GM12878 (cell line): ENCODE measurements at regions not wholly inside any gene's neighbourhood (a gene's known extent, or its start where the extent isn't known, plus 50 kb on each side); places are given as distances from the start of the nearest gene placed in this dataset.

Experiments used
- ATAC-seq: fragments of 200-7000 bp; cut with Tn5 transposase; 3 replicates; pipeline ENCODE4 v1.9.1; 2020; ENCODE audit warnings: mild to moderate bottlenecking, moderate library complexity
- BruUV-seq: library from RNA; stranded (reverse); fragments of 400-500 nt; replicated peaks from 2 replicates; lab custom pipeline; 2021; lab: Mats Ljungman, UMichigan
- CTCF ChIA-PET: fragments of 300-600 bp; sonication (Branson Sonifier 250); formaldehyde crosslinking; extraction: SDS; loops from one replicate; lab custom pipeline; 2021; ENCODE audit warnings: inconsistent platforms; lab: Yijun Ruan, JAX
- POLR2A ChIA-PET: fragments of 350-600 bp; formaldehyde crosslinking; extraction: SDS; loops from one replicate; lab custom pipeline; 2021; ENCODE audit warnings: inconsistent platforms; lab: Charles Lee
- RAD21 ChIA-PET: fragments of 300-600 bp; sonication (Branson Sonifier 250); formaldehyde crosslinking; loops from one replicate; lab custom pipeline; 2023; ENCODE audit warnings: antibody characterized with exemption; ENCODE audit not compliant: unreplicated experiment; lab: Charles Lee
- SMC1A ChIA-PET: fragments of 300-600 bp; sonication (Branson Sonifier 250); formaldehyde crosslinking; loops from one replicate; lab custom pipeline; 2023; ENCODE audit not compliant: unreplicated experiment, uncharacterized antibody; lab: Charles Lee
- DNase-seq: peaks from one replicate; pipeline ENCODE4 v3.0.0-alpha.2; 2011; ENCODE audit warnings: low read depth, low spot score
- FAIRE-seq: peaks from 3 replicates; lab custom pipeline; 2011; peaks lifted over from hg19 to GRCh38; lab: Jason Lieb, UNC
- H2AFZ ChIP-seq: 2 replicates; pipeline ENCODE4 v1.6.0; 2011; ENCODE audit warnings: low read depth, low read length, control low read depth; ENCODE audit not compliant: control insufficient read depth
- H3K27ac ChIP-seq: 2 replicates; pipeline ENCODE4 v1.5.1; 2011; ENCODE audit warnings: control low read depth; ENCODE audit not compliant: control insufficient read depth, insufficient read depth
- H3K27me3 ChIP-seq, 2 experiments: replicated peaks in 1 of 2; 2 replicates each; pipeline versions ENCODE4 v1.6.0 to v1.6.1; 2011; ENCODE audit warnings: low read length in 1 of 2; ENCODE audit not compliant: control insufficient read depth in 2 of 2, insufficient read depth in 2 of 2
- H3K36me3 ChIP-seq, 2 experiments: 2 replicates each; pipeline ENCODE4 v1.5.1; 2011; ENCODE audit warnings: low read length in 1 of 2; ENCODE audit not compliant: control insufficient read depth in 2 of 2, insufficient read depth in 2 of 2
- H3K4me1 ChIP-seq: 2 replicates; pipeline ENCODE4 v1.6.1; 2011; ENCODE audit warnings: mild to moderate bottlenecking, low read length, moderate library complexity, mixed read lengths; ENCODE audit not compliant: control insufficient read depth, insufficient read depth
- H3K4me2 ChIP-seq: 2 replicates; pipeline ENCODE4 v1.6.0; 2011; ENCODE audit warnings: control low read depth; ENCODE audit not compliant: control insufficient read depth, insufficient read depth
- H3K4me3 ChIP-seq: fragments of 200-600 bp; sonication (generic); 2 replicates; pipeline ENCODE4 v1.5.1; 2016
- H3K79me2 ChIP-seq: 2 replicates; pipeline ENCODE4 v1.6.0; 2011; ENCODE audit warnings: low read length; ENCODE audit not compliant: control insufficient read depth, insufficient read depth
- H3K9ac ChIP-seq: 2 replicates; pipeline ENCODE4 v1.8.0; 2011; ENCODE audit warnings: low read length, control low read depth, mixed read lengths; ENCODE audit not compliant: control insufficient read depth, insufficient read depth
- H3K9me3 ChIP-seq: replicated peaks from 3 replicates; pipeline ENCODE4 v1.5.1; 2011; ENCODE audit warnings: mild to moderate bottlenecking, low read length; ENCODE audit not compliant: control insufficient read depth, insufficient read depth
- H4K20me1 ChIP-seq: 2 replicates; pipeline ENCODE4 v1.6.0; 2011; ENCODE audit not compliant: control insufficient read depth, insufficient read depth
- E2F4 ChIP-seq: IDR thresholded peaks from 2 replicates; pipeline ENCODE4 v1.6.1; 2012; ENCODE audit warnings: low read depth, low read length, improper control_type of control experiment
- E4F1 ChIP-seq: fragments of 450-650 bp; IDR thresholded peaks from 2 replicates; pipeline ENCODE4 v1.6.1; 2018; ENCODE audit warnings: borderline replicate concordance, mild to moderate bottlenecking; ENCODE audit not compliant: partially characterized antibody
- EED ChIP-seq: sonication (generic); IDR thresholded peaks from 2 replicates; pipeline ENCODE4 v1.6.1; 2016; ENCODE audit warnings: antibody characterized with exemption, low read depth
- JUND ChIP-seq: IDR thresholded peaks from 2 replicates; pipeline ENCODE4 v1.6.1; 2012; ENCODE audit warnings: low read depth, mild to moderate bottlenecking, low read length, improper control_type of control experiment, moderate library complexity
- KLF5 ChIP-seq: fragments of 450-650 bp; IDR thresholded peaks from 2 replicates; pipeline ENCODE4 v1.6.1; 2014; ENCODE audit warnings: mild to moderate bottlenecking; ENCODE audit not compliant: partially characterized antibody
- LARP7 ChIP-seq: fragments of 450-650 bp; IDR thresholded peaks from 2 replicates; pipeline ENCODE4 v1.6.1; 2017; ENCODE audit warnings: mild to moderate bottlenecking
- PAX8 ChIP-seq: fragments of 450-650 bp; IDR thresholded peaks from 2 replicates; pipeline ENCODE4 v1.6.1; 2017; ENCODE audit warnings: mild to moderate bottlenecking, moderate library complexity
- PRDM15 ChIP-seq: fragments of 450-650 bp; formaldehyde crosslinking; IDR thresholded peaks from 2 replicates; pipeline ENCODE4 v1.4.0; 2020; ENCODE audit warnings: mild to moderate bottlenecking, moderate library complexity
- RAD51 ChIP-seq: fragments of 450-650 bp; IDR thresholded peaks from 2 replicates; pipeline ENCODE4 v1.6.1; 2016; ENCODE audit warnings: moderate library complexity, mild to moderate bottlenecking, inconsistent platforms
- WGBS: methylation state at CpG from one replicate; pipeline ENCODE4 v1.1.6; 2016; ENCODE audit warnings: low lambda C conversion rate; ENCODE audit not compliant: insufficient replicate concordance, insufficient coverage; ENCODE audit errors: missing lambda C conversion rate; 5-methylcytosine and 5-hydroxymethylcytosine counted together
- in situ Hi-C: fragments of 300-500 bp; cut with MboI; formaldehyde crosslinking; loops from 9 replicates; pipeline ENCODE4 v1.14.3; 2018; ENCODE audit warnings: mixed read lengths
- intact Hi-C: fragments of 100-400 bp; cut with micrococcal nuclease; formaldehyde crosslinking; loops from one replicate; pipeline ENCODE4 v1.14.2; 2022; ENCODE audit not compliant: unreplicated experiment
- TF ChIP-seq, protein P1 (sequence below): fragments of 450-650 bp; IDR thresholded peaks from 2 replicates; pipeline ENCODE4 v1.6.1; 2018; ENCODE audit warnings: mild to moderate bottlenecking, low read depth, moderate library complexity; ENCODE audit not compliant: partially characterized antibody
- TF ChIP-seq, protein P2 (sequence below): fragments of 150-350 bp; IDR thresholded peaks from 2 replicates; pipeline ENCODE4 v1.6.1; 2016; ENCODE audit warnings: low read depth, low read length

GRCh38 chr11:122007601-122008071 is 108.4 kb downstream of the BLID start:
- SMC1A ChIA-PET, result interaction anchor here (1.0 kb wide), 1 partner anchor 33 kb away, joined by 4 read pairs; no protein-coding TSS in a partner anchor
- CTCF ChIA-PET, result no interaction called here
- TF ChIP-seq E2F4 (no peak), KLF5 (no peak), EED (no peak), PAX8 (no peak), JUND (no peak), RAD51 (no peak), LARP7 (no peak), E4F1 (no peak), PRDM15 (CRISPR knock-in tag) (no peak)
- TF ChIP-seq, protein P1, sequence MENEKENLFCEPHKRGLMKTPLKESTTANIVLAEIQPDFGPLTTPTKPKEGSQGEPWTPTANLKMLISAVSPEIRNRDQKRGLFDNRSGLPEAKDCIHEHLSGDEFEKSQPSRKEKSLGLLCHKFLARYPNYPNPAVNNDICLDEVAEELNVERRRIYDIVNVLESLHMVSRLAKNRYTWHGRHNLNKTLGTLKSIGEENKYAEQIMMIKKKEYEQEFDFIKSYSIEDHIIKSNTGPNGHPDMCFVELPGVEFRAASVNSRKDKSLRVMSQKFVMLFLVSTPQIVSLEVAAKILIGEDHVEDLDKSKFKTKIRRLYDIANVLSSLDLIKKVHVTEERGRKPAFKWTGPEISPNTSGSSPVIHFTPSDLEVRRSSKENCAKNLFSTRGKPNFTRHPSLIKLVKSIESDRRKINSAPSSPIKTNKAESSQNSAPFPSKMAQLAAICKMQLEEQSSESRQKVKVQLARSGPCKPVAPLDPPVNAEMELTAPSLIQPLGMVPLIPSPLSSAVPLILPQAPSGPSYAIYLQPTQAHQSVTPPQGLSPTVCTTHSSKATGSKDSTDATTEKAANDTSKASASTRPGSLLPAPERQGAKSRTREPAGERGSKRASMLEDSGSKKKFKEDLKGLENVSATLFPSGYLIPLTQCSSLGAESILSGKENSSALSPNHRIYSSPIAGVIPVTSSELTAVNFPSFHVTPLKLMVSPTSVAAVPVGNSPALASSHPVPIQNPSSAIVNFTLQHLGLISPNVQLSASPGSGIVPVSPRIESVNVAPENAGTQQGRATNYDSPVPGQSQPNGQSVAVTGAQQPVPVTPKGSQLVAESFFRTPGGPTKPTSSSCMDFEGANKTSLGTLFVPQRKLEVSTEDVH, result no peak
- TF ChIP-seq, protein P2, sequence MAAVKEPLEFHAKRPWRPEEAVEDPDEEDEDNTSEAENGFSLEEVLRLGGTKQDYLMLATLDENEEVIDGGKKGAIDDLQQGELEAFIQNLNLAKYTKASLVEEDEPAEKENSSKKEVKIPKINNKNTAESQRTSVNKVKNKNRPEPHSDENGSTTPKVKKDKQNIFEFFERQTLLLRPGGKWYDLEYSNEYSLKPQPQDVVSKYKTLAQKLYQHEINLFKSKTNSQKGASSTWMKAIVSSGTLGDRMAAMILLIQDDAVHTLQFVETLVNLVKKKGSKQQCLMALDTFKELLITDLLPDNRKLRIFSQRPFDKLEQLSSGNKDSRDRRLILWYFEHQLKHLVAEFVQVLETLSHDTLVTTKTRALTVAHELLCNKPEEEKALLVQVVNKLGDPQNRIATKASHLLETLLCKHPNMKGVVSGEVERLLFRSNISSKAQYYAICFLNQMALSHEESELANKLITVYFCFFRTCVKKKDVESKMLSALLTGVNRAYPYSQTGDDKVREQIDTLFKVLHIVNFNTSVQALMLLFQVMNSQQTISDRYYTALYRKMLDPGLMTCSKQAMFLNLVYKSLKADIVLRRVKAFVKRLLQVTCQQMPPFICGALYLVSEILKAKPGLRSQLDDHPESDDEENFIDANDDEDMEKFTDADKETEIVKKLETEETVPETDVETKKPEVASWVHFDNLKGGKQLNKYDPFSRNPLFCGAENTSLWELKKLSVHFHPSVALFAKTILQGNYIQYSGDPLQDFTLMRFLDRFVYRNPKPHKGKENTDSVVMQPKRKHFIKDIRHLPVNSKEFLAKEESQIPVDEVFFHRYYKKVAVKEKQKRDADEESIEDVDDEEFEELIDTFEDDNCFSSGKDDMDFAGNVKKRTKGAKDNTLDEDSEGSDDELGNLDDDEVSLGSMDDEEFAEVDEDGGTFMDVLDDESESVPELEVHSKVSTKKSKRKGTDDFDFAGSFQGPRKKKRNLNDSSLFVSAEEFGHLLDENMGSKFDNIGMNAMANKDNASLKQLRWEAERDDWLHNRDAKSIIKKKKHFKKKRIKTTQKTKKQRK, result no peak

More at GRCh38 chr11:122007601-122008071, 108.4 kb downstream of the BLID start:
- H2AFZ ChIP-seq, result no peak overlapping the region
- intact Hi-C loops, result no loop called here
- H3K4me3 ChIP-seq, result no peak overlapping the region
- in situ Hi-C loops, result no loop called here
- H3K27ac ChIP-seq, result no peak overlapping the region
- H3K79me2 ChIP-seq, result no peaks in the 10 kb centered on the region
- H3K4me1 ChIP-seq, result no peaks in the 10 kb centered on the region
- no peak for ATAC-seq
- RAD21 ChIA-PET, result no interaction called here
- POLR2A ChIA-PET, result no interaction called here
- no TSS peak for BruUV-seq
- H3K36me3 ChIP-seq, result no peaks in the 10 kb centered on the region
- H3K9me3 ChIP-seq, result no peaks in the 10 kb centered on the region
- H4K20me1 ChIP-seq, result no peaks in the 10 kb centered on the region
- no peak for DNase-seq
- no peaks in the 10 kb centered on the region for H3K27me3 ChIP-seq
- no peak overlapping the region for H3K9ac ChIP-seq
- no peak for FAIRE-seq
- whole genome bisulfite sequencing, result 2% methylated on average over 4 of the region's 4 CpGs
- no peak overlapping the region for H3K4me2 ChIP-seq
